ENCODE measurements at regions not wholly inside any gene's neighbourhood (a gene's known extent, or its start where the extent isn't known, plus 50 kb on each side); places are given as distances from the start of the nearest gene placed in this dataset.
"Not testable (repeated sequence)": the region's sequence is repeated elsewhere in the genome, so short reads cannot be mapped to it uniquely, and the experiment has no call there.

GRCh38 chr17:6893382-6894205, 62.1 kb upstream of the TEKT1 start:
- DNase-seq (ENCODE audit: low read depth in 2 of 3, low spot score in 2 of 3), result no peak

DNA sequence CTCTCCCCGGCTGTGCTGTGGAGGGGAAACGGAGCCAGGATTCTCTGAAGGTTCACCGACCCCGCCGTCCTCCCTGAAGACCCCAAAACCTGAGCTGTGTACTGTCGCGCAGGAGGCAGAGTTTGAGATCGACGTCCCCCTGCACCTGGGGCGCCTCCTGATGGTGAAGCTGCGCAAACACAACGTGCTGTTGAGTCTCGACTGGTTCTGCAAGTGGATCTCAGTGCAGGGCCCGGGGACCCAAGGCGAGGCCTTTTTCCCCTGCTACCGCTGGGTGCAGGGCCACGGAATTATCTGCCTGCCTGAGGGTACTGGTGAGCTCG, 62.6 kb upstream of the TEKT1 start:
- no peak for DNase-seq (ENCODE audit: low read depth in 2 of 3, low spot score in 2 of 3)

GRCh38 chr17:6901086-6901485, 69.6 kb upstream of the TEKT1 start:
- no peak for DNase-seq (ENCODE audit: low read depth in 2 of 3, low spot score in 2 of 3)

DNA sequence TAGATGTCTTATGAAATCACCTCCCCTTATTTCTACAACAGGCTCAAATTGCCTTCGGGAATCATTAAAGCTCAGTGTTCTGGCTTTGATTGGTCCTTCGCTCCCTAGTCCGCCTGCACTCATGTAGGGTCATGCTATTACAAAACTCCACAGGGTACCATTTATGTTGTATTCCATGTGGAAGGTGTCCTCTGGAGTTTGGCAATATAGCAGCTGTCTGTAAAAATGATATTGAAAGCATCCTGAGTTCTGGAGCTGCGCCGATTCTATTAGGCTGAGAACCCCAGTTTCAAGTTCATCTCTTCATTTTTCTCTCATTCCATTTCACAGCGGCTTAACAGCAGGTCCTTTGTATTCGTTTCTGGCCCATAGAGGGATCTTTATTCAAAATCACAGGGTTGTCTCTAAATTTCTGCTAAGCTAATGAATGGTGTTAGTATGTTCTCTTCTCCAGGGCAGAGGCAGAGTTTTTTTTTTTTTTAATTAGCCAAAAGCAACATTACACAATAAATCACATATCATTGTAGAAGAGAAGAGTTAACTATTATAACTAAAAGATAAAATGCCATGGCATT, 71.9 kb upstream of the TEKT1 start:
- DNase-seq (ENCODE audit: low read depth in 2 of 3, low spot score in 2 of 3), result no peak

- no peak for DNase-seq (ENCODE audit: low read depth in 2 of 3, low spot score in 2 of 3)
Measured at GRCh38 chr17:6908807-6909206, 77.3 kb upstream of the TEKT1 start.

DNA sequence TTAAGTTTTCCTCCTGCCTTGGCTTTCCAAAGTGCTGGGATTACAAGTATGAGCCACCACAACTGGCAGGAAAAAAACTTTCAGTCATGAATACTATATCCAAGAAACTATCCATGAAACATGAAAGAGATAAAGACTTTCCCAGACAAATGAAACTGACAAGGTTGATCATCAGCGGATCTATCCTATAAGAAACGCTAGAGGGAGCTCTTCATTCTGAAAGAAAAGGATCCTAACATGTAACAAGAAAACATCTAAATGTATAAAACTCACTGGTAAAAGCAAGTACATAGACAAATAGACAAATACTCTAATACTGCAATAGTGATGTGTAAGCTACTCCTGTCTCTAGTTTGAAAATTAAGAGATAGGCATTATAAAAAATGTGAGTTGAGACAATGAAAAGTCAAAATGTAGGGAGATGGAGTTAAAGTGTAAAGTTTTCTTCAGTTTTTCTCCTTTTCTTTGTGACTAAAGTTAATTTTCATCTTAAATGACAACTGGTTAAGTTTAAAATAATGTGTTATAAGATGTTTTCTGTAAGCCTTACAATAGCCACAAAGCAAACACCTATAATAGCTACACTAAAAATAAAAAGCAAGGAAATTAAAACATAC, 79.6 kb upstream of the TEKT1 start:
- DNase-seq (ENCODE audit: low read depth in 2 of 3, low spot score in 2 of 3), result no peak

- DNase-seq (ENCODE audit: low read depth in 2 of 3, low spot score in 2 of 3), result no peak
Measured at GRCh38 chr17:6912110-6913051, 80.9 kb upstream of the TEKT1 start.

- DNase-seq (ENCODE audit: low read depth in 2 of 3, low spot score in 2 of 3), result peak; percentile 44 to 70 (median 68)
Measured at GRCh38 chr17:6913608-6914443, 82.0 kb upstream of the ALOX12 start.

DNA sequence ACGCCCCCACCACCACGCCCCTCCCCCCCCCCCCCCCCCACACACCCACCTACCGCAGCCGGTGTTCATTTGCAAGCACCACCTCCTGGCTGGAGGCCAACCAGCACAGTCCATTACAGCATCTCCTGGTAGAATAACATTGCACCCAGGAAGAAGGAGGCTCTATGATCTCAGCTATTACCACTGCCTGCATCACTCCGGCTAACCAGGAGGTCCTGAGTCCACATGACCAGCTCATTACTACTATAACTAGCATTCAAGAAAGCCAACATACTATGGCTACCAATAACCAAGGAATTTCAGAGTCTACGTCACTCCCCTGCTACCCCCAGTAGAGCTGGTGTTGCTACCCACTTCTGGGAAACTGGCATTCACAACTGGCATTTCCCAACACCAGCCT, 81.1 kb upstream of the ALOX12 start:
- no peak for DNase-seq (ENCODE audit: low read depth in 2 of 3, low spot score in 2 of 3)

- DNase-seq (ENCODE audit: low read depth in 2 of 3, low spot score in 2 of 3), result no peak
Measured at GRCh38 chr17:6915620-6916019, 80.2 kb upstream of the ALOX12 start.

GRCh38 chr17:6919158-6919557, 76.7 kb upstream of the ALOX12 start:
- DNase-seq (ENCODE audit: low read depth in 2 of 3, low spot score in 2 of 3), result no peak

DNA sequence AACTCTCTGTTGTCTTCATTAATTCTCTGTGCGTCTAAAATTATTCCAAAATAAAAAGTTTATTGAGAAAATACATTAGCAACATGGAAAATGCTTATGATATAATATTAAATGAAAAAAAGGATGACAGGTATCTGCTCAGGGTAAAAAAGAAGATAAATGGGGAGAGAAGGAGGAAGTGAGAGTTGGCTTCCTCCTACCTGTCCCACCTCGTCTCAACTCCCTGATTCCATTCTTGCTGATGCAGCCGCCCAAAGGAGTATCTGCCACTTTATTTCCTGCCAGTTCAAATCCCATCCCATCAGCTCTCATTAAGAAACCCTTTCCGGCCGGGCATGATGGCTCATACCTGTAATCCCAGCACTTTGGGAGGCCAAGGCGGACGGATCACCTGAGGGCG, 72.5 kb upstream of the ALOX12 start:
- DNase-seq (ENCODE audit: low read depth in 2 of 3, low spot score in 2 of 3), result no peak

DNA sequence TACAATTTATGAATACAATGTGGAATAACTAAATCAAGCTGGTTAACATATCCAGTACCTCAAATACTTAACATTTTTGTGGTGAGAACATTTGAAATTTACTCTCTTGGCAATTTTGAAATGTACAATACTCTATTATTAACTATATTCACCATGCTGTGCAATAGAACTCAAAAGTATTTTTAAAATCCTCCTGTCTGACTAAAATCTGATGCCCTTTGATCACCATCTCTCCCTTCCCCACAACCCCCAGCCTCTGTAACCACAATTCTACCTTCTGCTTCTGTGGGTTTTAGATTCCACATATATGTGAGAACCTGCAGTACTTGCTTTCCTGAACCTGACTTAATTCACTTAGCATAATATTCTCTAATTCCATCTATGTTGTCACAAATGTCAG, 71.6 kb upstream of the ALOX12 start:
- DNase-seq (ENCODE audit: low read depth in 2 of 3, low spot score in 2 of 3), result no peak

- DNase-seq (ENCODE audit: low read depth in 2 of 3, low spot score in 2 of 3), result no peak
Measured at GRCh38 chr17:6926667-6927066, 69.2 kb upstream of the ALOX12 start.

GRCh38 chr17:6927290-6928126, 68.3 kb upstream of the ALOX12 start:
- no peak for DNase-seq (ENCODE audit: low read depth in 2 of 3, low spot score in 2 of 3)

GRCh38 chr17:6928193-6928592, 67.7 kb upstream of the ALOX12 start:
- DNase-seq (ENCODE audit: low read depth in 2 of 3, low spot score in 2 of 3), result no peak

DNA sequence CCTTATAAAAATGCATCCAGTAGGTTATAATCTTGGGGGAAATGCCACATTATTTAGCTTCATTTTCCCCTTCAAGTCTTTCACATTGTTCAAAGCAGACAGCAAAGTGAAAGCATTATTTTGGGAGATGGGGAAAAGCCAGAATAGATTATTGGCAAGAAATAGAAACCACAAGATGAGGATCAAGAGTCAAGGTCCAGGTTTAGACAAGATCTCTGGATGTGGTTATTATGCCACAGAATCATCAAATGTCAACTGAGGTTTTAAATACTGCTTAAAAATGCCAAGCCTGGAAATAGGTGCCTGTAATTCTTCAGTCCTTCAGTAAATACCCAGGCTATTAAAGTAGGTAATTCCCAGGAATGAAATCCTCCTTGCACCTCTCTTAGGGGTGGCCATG, 65.1 kb upstream of the ALOX12 start:
- DNase-seq (ENCODE audit: low read depth in 2 of 3, low spot score in 2 of 3), result no peak

DNA sequence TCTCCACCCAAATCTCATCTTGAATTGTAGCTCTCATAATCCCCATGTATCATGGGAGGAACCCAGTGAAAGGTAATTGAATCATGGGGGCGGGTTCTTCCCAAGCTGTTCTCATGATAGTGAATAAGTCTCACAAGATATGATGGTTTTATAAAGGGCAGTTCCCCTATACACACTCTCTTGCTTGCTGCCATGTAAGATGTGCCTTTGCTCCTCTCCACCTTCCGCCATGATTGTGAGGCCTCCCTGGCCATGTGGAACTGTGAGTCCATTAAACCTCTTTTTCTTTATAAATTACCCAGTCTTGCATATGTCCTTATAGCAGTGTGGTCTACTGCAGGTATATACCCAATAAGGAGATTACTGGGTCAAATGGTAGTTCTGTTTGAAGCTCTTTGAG, 61.3 kb upstream of the ALOX12 start:
- DNase-seq (ENCODE audit: low read depth in 2 of 3, low spot score in 2 of 3), result not testable (repeated sequence)

DNA sequence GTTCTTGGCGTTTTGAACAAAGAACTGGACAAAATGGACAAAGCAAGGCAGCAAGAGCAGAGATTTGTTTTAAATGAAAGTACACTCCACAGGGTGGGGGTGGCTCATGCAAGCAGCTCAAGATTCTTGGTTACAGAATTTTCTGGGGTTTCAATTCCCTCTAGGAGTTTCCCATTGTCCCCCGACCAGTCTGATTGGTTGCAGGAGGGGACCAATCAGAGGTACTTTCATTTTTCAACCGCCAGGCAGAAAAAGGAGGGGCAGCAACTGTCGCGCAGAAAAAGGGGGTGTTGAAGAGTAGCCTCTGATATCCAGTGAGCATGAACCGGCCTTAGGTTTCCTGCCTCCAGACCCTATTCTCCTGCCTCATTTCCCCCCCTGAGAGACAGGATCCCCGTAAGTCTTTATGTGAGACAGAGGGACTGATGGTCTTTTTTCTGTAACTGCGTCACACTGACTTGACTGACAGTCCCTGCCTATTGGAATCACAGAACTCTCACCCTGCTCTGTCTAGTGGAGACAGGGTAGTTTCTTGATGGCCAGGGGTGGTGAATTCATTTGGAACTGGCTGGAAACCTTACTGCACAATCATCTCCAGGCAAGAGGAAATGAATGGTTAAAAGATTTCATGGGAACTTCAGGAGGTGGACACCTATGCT, 59.4 kb upstream of the ALOX12 start:
- DNase-seq (ENCODE audit: low read depth in 2 of 3, low spot score in 2 of 3), result no peak
